ENCODE measurements at regions not wholly inside any gene's neighbourhood (a gene's known extent, or its start where the extent isn't known, plus 50 kb on each side); places are given as distances from the start of the nearest gene placed in this dataset.

GRCh38 chr5:97903742-97904141 lies 720.7 kb upstream of the RIOK2 start:
- no peak for TF ChIP-seq POLR2AphosphoS5 (IDR thresholded peaks at IDR 0.05; ENCODE audit: low read depth, low read length)
- TF ChIP-seq TAF1 (IDR thresholded peaks at IDR 0.05; ENCODE audit: borderline replicate concordance, insufficient read depth, low read length) = no peak

DNA sequence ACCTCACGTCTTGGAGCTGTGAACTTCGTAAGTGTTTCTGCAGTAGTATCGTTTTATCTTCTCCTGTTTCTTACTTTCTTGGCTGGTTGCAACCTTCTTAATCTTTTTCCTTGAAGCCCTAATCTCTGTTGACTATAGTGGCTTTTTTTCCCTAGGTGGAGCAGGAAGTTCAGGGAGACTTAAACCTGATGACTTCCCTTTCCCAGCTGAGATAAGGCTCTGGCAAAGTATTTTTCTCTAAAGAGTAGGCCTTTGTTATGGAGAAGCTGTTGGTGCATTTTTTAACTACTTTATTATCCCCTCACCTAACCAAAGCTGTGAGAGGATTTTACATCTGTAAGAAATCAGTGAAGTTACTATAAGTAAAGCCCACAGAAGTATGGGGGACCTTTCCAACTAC lies 723.1 kb upstream of the RIOK2 start:
- no peak for TF ChIP-seq SIN3A (IDR thresholded peaks at IDR 0.05; ENCODE audit: borderline replicate concordance, insufficient read depth, low read length)
- TF ChIP-seq REST (IDR thresholded peaks at IDR 0.05; ENCODE audit: insufficient read depth in 1 of 2, low read depth in 2 of 2, low read length in 2 of 2) = no peak
- TF ChIP-seq TAF1 (IDR thresholded peaks at IDR 0.05; ENCODE audit: borderline replicate concordance, insufficient read depth, low read length) = no peak
- no peak for TF ChIP-seq POLR2AphosphoS5 (IDR thresholded peaks at IDR 0.05; ENCODE audit: low read depth, low read length)
- TF ChIP-seq FOXP2 (optimal IDR thresholded peaks at IDR 0.05; ENCODE audit: borderline replicate concordance, extremely low read depth, extremely low read length, insufficient read depth) = no peak

GRCh38 chr5:97907646-97908400 lies 724.8 kb upstream of the RIOK2 start:
- no peak for TF ChIP-seq POLR2AphosphoS5 (IDR thresholded peaks at IDR 0.05; ENCODE audit: low read depth, low read length)
- no peak for TF ChIP-seq REST (IDR thresholded peaks at IDR 0.05; ENCODE audit: insufficient read depth in 1 of 2, low read depth in 2 of 2, low read length in 2 of 2)
- TF ChIP-seq TAF1 (IDR thresholded peaks at IDR 0.05; ENCODE audit: borderline replicate concordance, insufficient read depth, low read length) = no peak
- no peak for TF ChIP-seq SIN3A (IDR thresholded peaks at IDR 0.05; ENCODE audit: borderline replicate concordance, insufficient read depth, low read length)
- TF ChIP-seq FOXP2 (optimal IDR thresholded peaks at IDR 0.05; ENCODE audit: borderline replicate concordance, extremely low read depth, extremely low read length, insufficient read depth) = no peak

DNA sequence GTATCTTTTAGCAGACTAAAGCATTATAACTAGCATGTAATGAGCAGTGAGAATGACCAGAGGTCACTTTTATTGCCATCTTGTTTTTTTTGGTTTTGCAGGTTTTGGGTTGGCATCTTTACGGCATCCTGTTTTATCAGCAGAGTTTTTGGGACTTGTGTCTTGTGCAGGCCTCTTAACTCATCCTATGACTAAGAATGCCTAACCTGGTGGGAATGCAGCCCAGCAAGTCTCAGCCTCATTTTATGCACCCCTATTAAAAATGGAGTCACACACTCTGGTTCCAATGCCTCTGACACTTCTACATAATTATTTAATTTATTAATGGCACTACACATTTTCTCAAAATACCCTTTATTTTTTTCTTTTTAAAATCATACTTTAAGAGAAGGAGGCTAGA lies 726.5 kb upstream of the RIOK2 start:
- no peak for TF ChIP-seq FOXP2 (optimal IDR thresholded peaks at IDR 0.05; ENCODE audit: borderline replicate concordance, extremely low read depth, extremely low read length, insufficient read depth)
- no peak for TF ChIP-seq SIN3A (IDR thresholded peaks at IDR 0.05; ENCODE audit: borderline replicate concordance, insufficient read depth, low read length)
- TF ChIP-seq POLR2AphosphoS5 (IDR thresholded peaks at IDR 0.05; ENCODE audit: low read depth, low read length) = no peak
- TF ChIP-seq TAF1 (IDR thresholded peaks at IDR 0.05; ENCODE audit: borderline replicate concordance, insufficient read depth, low read length) = no peak
- no peak for TF ChIP-seq REST (IDR thresholded peaks at IDR 0.05; ENCODE audit: insufficient read depth in 1 of 2, low read depth in 2 of 2, low read length in 2 of 2)

- TF ChIP-seq REST (IDR thresholded peaks at IDR 0.05; ENCODE audit: insufficient read depth in 1 of 2, low read depth in 2 of 2, low read length in 2 of 2) (no peak), TAF1 (IDR thresholded peaks at IDR 0.05; ENCODE audit: borderline replicate concordance, insufficient read depth, low read length) (no peak), FOXP2 (optimal IDR thresholded peaks at IDR 0.05; ENCODE audit: borderline replicate concordance, extremely low read depth, extremely low read length, insufficient read depth) (no peak), POLR2AphosphoS5 (IDR thresholded peaks at IDR 0.05; ENCODE audit: low read depth, low read length) (no peak)
These were observed 731.4 kb upstream of the RIOK2 start for GRCh38 chr5:97914483-97914882.
